Testis (tissue), 2 donors: ENCODE measurements at regions not wholly inside any gene's neighbourhood (a gene's known extent, or its start where the extent isn't known, plus 50 kb on each side); places are given as distances from the start of the nearest gene placed in this dataset.

Source experiments
- DNase-seq: peaks from one replicate; pipeline ENCODE4 v3.0.0-alpha.2; 2019
- H3K27ac ChIP-seq, 2 donors: fragments of 200-600 bp; sonication (generic); one replicate each; pipeline ENCODE4 v1.5.1; 2019
- H3K27me3 ChIP-seq: fragments of 200-600 bp; sonication (generic); one replicate; pipeline ENCODE4 v1.5.1; 2019
- H3K36me3 ChIP-seq: fragments of 200-600 bp; sonication (generic); one replicate; pipeline ENCODE4 v1.5.1; 2017; ENCODE audit warnings: low read depth; ENCODE audit errors: missing control alignments
- H3K4me1 ChIP-seq: fragments of 200-600 bp; sonication (generic); one replicate; pipeline ENCODE4 v1.5.1; 2019
- H3K4me3 ChIP-seq, 2 donors: fragments of 200-600 bp; sonication (generic); one replicate each; pipeline ENCODE4 v1.5.1; 2017 to 2019
- H3K9me3 ChIP-seq: fragments of 200-600 bp; sonication (generic); one replicate; pipeline ENCODE4 v1.5.1; 2017
- CTCF ChIP-seq, 3 experiments: fragments of 450-650 bp in 2 of 3; fragments of 200-600 bp in 1 of 3; sonication (generic) in 1 of 3; IDR thresholded peaks; one replicate each; pipeline ENCODE4 v1.5.1; 2016 to 2019; ENCODE audit warnings: antibody characterized with exemption in 3 of 3, mild to moderate bottlenecking in 2 of 3, moderate library complexity in 1 of 3
- POLR2A ChIP-seq: fragments of 450-650 bp; IDR thresholded peaks from one replicate; pipeline ENCODE4 v1.6.1; 2017; ENCODE audit warnings: antibody characterized with exemption, mild to moderate bottlenecking, moderate library complexity
- WGBS, 2 donors: methylation state at CpG; one replicate each; pipeline ENCODE4 v1.1.5; 2018; 5-methylcytosine and 5-hydroxymethylcytosine counted together
- intact Hi-C: fragments of 100-400 bp; cut with DNase I; formaldehyde crosslinking; loops from one replicate; pipeline ENCODE4 v1.15.1; 2023; ENCODE audit warnings: low total_unique reads

GRCh38 chr22:48083502-48083901, 1321.1 kb downstream of the TBC1D22A start:
- Histone ChIP-seq H3K36me3 (no peaks in the 10 kb centered on the region), H3K27me3 (no peaks in the 10 kb centered on the region), H3K4me3 (no peak overlapping the region), H3K9me3 (no peaks in the 10 kb centered on the region), H3K27ac (no peak overlapping the region), H3K4me1 (no peaks in the 10 kb centered on the region)
- intact Hi-C loops = no loop called here
- 83 to 89% methylated on average over 9 to 10 of the region's 10 CpGs for WGBS, 2 donors
- TF ChIP-seq CTCF (IDR thresholded peaks at IDR 0.05) (no peak), POLR2A (no peak)
- no peak for DNase-seq

GRCh38 chr22:48082284-48082683, 1319.8 kb downstream of the TBC1D22A start:
- H3K36me3 ChIP-seq = no peaks in the 10 kb centered on the region
- no peaks in the 10 kb centered on the region for H3K4me1 ChIP-seq
- intact Hi-C loops = no loop called here
- TF ChIP-seq POLR2A = no peak
- TF ChIP-seq CTCF (IDR thresholded peaks at IDR 0.05) = no peak
- WGBS, 2 donors = 79 to 85% methylated on average over 3 to 6 of the region's 6 CpGs
- DNase-seq = no peak
- no peak overlapping the region for H3K4me3 ChIP-seq
- H3K9me3 ChIP-seq = no peaks in the 10 kb centered on the region
- H3K27ac ChIP-seq = no peak overlapping the region
- no peaks in the 10 kb centered on the region for H3K27me3 ChIP-seq

- no peak for DNase-seq
- Histone ChIP-seq H3K27me3 (no peaks in the 10 kb centered on the region), H3K9me3 (no peaks in the 10 kb centered on the region), H3K4me3 (no peak overlapping the region), H3K4me1 (no peaks in the 10 kb centered on the region), H3K36me3 (no peaks in the 10 kb centered on the region), H3K27ac (no peak overlapping the region)
- intact Hi-C loops = no loop called here
- WGBS, 2 donors = 70 to 84% methylated on average over 12 to 16 of the region's 16 CpGs
- no peak for TF ChIP-seq CTCF (IDR thresholded peaks at IDR 0.05)
- TF ChIP-seq POLR2A = no peak
Observed at GRCh38 chr22:48081281-48081680, 1318.8 kb downstream of the TBC1D22A start.

GRCh38 chr22:48080316-48081165, 1318.1 kb downstream of the TBC1D22A start:
- no peaks in the 10 kb centered on the region for H3K4me1 ChIP-seq
- no peaks in the 10 kb centered on the region for H3K36me3 ChIP-seq
- intact Hi-C loops = no loop called here
- TF ChIP-seq POLR2A (no peak), CTCF (IDR thresholded peaks at IDR 0.05) (no peak)
- H3K9me3 ChIP-seq = no peaks in the 10 kb centered on the region
- H3K27me3 ChIP-seq = no peaks in the 10 kb centered on the region
- H3K27ac ChIP-seq = no peak overlapping the region
- DNase-seq = no peak
- 95 to 98% methylated on average over 10 to 21 of the region's 21 CpGs for WGBS, 2 donors
- H3K4me3 ChIP-seq = no peak overlapping the region
